Suprapubic skin (tissue), 3 donors: ENCODE measurements at regions not wholly inside any gene's neighbourhood (a gene's known extent, or its start where the extent isn't known, plus 50 kb on each side); places are given as distances from the start of the nearest gene placed in this dataset.

ENCODE experiments used
- POLR2AphosphoS5 ChIP-seq, 3 donors: sonication (generic); formaldehyde crosslinking; IDR thresholded peaks; one replicate each; pipeline ENCODE4 v1.6.1; 2017; ENCODE audit warnings: antibody characterized with exemption in 3 of 3
- TF ChIP-seq, protein P1 (sequence below), 2 donors: fragments of 200-600 bp in 1 of 2; fragments of 450-650 bp in 1 of 2; sonication (generic) in 1 of 2; IDR thresholded peaks; one replicate each; pipeline ENCODE4 v1.5.1; 2016 to 2019; ENCODE audit warnings: antibody characterized with exemption in 2 of 2, mild to moderate bottlenecking in 1 of 2, moderate library complexity in 1 of 2

DNA sequence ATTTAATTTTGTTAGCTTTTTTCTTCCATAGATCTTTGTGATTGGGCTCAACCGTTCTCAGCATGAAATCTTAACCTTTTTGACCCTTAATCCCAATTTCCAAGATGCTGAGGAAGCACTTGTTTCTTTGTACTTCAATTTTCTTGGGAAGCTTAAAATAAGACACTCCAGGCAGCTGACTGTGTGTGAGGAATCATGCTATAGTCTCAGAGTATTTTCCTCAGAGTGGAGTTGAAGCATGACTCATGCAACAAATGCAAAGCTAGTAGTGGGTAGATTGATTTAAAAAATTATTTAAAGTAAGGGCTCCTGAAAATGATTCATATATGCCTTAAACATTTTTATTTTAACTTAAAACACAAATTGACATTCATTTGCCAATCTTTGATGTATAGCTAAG lies 168.7 kb downstream of the BTBD3 start:
- TF ChIP-seq, protein P1, sequence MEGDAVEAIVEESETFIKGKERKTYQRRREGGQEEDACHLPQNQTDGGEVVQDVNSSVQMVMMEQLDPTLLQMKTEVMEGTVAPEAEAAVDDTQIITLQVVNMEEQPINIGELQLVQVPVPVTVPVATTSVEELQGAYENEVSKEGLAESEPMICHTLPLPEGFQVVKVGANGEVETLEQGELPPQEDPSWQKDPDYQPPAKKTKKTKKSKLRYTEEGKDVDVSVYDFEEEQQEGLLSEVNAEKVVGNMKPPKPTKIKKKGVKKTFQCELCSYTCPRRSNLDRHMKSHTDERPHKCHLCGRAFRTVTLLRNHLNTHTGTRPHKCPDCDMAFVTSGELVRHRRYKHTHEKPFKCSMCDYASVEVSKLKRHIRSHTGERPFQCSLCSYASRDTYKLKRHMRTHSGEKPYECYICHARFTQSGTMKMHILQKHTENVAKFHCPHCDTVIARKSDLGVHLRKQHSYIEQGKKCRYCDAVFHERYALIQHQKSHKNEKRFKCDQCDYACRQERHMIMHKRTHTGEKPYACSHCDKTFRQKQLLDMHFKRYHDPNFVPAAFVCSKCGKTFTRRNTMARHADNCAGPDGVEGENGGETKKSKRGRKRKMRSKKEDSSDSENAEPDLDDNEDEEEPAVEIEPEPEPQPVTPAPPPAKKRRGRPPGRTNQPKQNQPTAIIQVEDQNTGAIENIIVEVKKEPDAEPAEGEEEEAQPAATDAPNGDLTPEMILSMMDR (IDR thresholded peaks at IDR 0.05) = no peak
- no peak for TF ChIP-seq POLR2AphosphoS5 (IDR thresholded peaks at IDR 0.05)
